ENCODE measurements at regions not wholly inside any gene's neighbourhood (a gene's known extent, or its start where the extent isn't known, plus 50 kb on each side); places are given as distances from the start of the nearest gene placed in this dataset.

DNA sequence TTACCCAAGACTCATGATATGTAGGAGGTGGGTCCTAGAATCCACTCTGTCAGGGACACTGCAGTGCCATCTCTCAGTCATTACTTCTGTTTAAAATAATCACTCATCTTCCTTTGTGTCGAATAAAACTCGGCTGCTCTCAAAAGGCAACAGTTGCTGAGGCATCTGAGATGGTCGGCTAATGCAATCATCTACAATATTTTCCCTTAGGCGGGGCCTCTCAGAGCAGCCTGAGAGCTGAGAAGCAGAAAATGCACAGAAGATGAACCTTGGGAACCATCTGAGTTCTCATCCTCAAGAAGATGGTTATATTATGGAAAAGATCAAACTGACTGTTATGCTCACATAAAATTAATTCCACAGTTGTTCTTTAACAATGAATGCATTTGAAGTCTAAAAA, 1518.2 kb upstream of the TENM4 start:
- Histone ChIP-seq H3K18ac (ENCODE audit: insufficient read length, low read depth, low read length) (no peak overlapping the region), H4K20me1 (ENCODE audit: control insufficient read depth, insufficient read depth, insufficient read length) (no peaks in the 10 kb centered on the region), H3K4me2 (ENCODE audit: insufficient read depth, insufficient read length, low read length) (no peak overlapping the region), H2BK20ac (ENCODE audit: low read depth, low read length, poor library complexity, severe bottlenecking) (no peak overlapping the region), H4K5ac (ENCODE audit: insufficient read length, low read depth, low read length) (no peak overlapping the region), H3K9me3 (ENCODE audit: control insufficient read depth, low read depth, low read length) (no peaks in the 10 kb centered on the region), H3K4me1 (ENCODE audit: insufficient read depth, low read length) (peaks cover 2% of the 10 kb centered on the region; the same call in 1 of the 2 replicates), H3K9ac (ENCODE audit: extremely low read depth, insufficient read length, low read length) (no peak overlapping the region), H3K79me1 (ENCODE audit: insufficient read depth, low read depth, low read length, poor library complexity, severe bottlenecking) (no peaks in the 10 kb centered on the region), H3T11ph (ENCODE audit: low read length) (no peak overlapping the region), H3K14ac (ENCODE audit: insufficient read depth, low read length) (no peak overlapping the region), H4K8ac (replicated peaks; ENCODE audit: insufficient read length, low read depth, low read length) (no peak overlapping the region), H3K56ac (ENCODE audit: insufficient read length, low read depth, low read length) (no peak overlapping the region), H2AFZ (ENCODE audit: low read length) (no peak overlapping the region), H3K4ac (ENCODE audit: low read depth, low read length) (no peak overlapping the region), H3K23ac (ENCODE audit: insufficient read length, low read depth, low read length) (no peak overlapping the region), H2BK5ac (ENCODE audit: insufficient read length, low read length) (no peak overlapping the region), H4K91ac (ENCODE audit: insufficient read length, low read depth, low read length) (no peak overlapping the region), H3K27ac (ENCODE audit: insufficient read length, low read depth, low read length) (no peak overlapping the region), H3K27me3 (ENCODE audit: insufficient read depth, low read length) (no peaks in the 10 kb centered on the region), H2AK5ac (ENCODE audit: insufficient read length, low read length) (no peak overlapping the region), H3K23me2 (ENCODE audit: insufficient read length, low read depth, low read length, poor library complexity, severe bottlenecking) (no peaks in the 10 kb centered on the region), H3K79me2 (ENCODE audit: insufficient read depth, low read length) (no peaks in the 10 kb centered on the region), H2BK12ac (ENCODE audit: insufficient read length, low read depth, low read length) (no peak overlapping the region), H2BK15ac (ENCODE audit: low read depth, low read length) (no peak overlapping the region), H2BK120ac (ENCODE audit: low read depth, low read length, poor library complexity, severe bottlenecking) (no peak overlapping the region)
- no CpG with 5 or more reads among the region's 4 CpGs for WGBS (ENCODE audit: extremely low coverage, insufficient read length, low lambda C conversion rate)
- H3K4me3 Mint-ChIP-seq, result no peak overlapping the region
- H3K4me1 Mint-ChIP-seq, result peaks cover 10 to 11% of the 10 kb centered on the region in 2 experiments; a peak in 3 of 4 replicates
- no peaks in the 10 kb centered on the region for H3K27me3 Mint-ChIP-seq (ENCODE audit: low read depth)
- no peaks in the 10 kb centered on the region for H3K9me3 Mint-ChIP-seq
- TF ChIP-seq, protein P1, sequence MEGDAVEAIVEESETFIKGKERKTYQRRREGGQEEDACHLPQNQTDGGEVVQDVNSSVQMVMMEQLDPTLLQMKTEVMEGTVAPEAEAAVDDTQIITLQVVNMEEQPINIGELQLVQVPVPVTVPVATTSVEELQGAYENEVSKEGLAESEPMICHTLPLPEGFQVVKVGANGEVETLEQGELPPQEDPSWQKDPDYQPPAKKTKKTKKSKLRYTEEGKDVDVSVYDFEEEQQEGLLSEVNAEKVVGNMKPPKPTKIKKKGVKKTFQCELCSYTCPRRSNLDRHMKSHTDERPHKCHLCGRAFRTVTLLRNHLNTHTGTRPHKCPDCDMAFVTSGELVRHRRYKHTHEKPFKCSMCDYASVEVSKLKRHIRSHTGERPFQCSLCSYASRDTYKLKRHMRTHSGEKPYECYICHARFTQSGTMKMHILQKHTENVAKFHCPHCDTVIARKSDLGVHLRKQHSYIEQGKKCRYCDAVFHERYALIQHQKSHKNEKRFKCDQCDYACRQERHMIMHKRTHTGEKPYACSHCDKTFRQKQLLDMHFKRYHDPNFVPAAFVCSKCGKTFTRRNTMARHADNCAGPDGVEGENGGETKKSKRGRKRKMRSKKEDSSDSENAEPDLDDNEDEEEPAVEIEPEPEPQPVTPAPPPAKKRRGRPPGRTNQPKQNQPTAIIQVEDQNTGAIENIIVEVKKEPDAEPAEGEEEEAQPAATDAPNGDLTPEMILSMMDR (conservative IDR thresholded peaks at IDR 0.05), result no peak
- DNase-seq, result no peak
- no peak overlapping the region; a peak in 1 of 7 replicates for H3K27ac Mint-ChIP-seq
- H3K36me3 Mint-ChIP-seq (ENCODE audit: insufficient read depth in 1 of 3, low read depth in 3 of 3), result no peaks in the 10 kb centered on the region

Measured in H9 (cell line).